H54 (cell line): ENCODE measurements at regions not wholly inside any gene's neighbourhood (a gene's known extent, or its start where the extent isn't known, plus 50 kb on each side); places are given as distances from the start of the nearest gene placed in this dataset.

Experiments
- DNase-seq: peaks from one replicate; pipeline ENCODE4 v3.0.0; 2011; ENCODE audit warnings: low spot score, mixed read lengths; ENCODE audit not compliant: insufficient read length
- FAIRE-seq: peaks from 3 replicates; lab custom pipeline; 2011; peaks lifted over from hg19 to GRCh38; lab: Jason Lieb, UNC
- POLR2A ChIP-seq: IDR thresholded peaks from 2 replicates; pipeline ENCODE4 v1.6.1; 2011; ENCODE audit warnings: low read depth, mild to moderate bottlenecking, low read length

DNA sequence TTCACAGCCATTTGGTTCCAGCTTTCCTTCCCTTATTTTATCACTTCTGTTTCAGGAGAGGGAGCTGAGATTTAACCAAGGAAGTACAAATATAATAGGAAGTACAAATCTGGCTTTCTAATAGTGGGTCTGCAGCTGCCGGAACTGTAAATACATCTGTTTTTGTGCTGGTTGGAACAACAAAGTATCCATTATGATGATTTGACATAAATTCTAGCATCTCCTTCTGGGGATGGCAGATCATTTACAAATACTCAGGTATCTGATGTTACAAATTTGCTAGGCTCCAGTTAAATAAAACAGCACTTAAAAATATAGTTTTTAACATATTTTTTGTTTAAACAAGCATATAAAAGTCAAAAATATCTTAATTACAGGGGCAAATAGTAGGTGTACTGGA lies 131.3 kb upstream of the SMIM21 start:
- no peak for TF ChIP-seq POLR2A
- FAIRE-seq (no peak), DNase-seq (no peak)

DNA sequence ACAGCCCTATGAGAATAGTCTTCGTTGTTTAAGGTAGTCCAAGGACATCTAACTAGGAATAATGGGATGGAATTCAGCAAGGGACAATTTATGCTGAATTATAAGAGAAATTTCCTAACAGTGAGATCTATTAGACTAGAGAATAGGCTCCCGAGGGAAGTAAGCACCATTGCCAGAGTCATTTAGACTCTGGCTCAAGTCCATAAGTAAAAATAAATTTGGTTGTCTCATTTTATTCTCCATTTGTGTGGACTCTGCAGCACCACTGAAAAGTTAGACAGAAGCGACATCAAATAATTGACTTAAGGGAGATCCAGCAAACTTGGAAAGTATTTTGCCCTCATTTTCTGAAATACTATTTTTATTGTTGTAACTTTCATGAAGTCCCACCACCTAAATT lies 129.3 kb upstream of the SMIM21 start:
- no peak for FAIRE-seq
- TF ChIP-seq POLR2A: no peak
- DNase-seq: no peak

GRCh38 chr18:75554644-75555185 lies 127.2 kb upstream of the SMIM21 start:
- no peak for TF ChIP-seq POLR2A
- no peak for FAIRE-seq

GRCh38 chr18:75554176-75554575 lies 126.7 kb upstream of the SMIM21 start:
- no peak for DNase-seq
- no peak for FAIRE-seq
- TF ChIP-seq POLR2A: no peak

More at GRCh38 chr18:75554644-75555185, 127.2 kb upstream of the SMIM21 start:
- DNase-seq: no peak

- no peak for DNase-seq
- no peak for FAIRE-seq
Observed at GRCh38 chr18:75553021-75553420, 125.5 kb upstream of the SMIM21 start.

DNA sequence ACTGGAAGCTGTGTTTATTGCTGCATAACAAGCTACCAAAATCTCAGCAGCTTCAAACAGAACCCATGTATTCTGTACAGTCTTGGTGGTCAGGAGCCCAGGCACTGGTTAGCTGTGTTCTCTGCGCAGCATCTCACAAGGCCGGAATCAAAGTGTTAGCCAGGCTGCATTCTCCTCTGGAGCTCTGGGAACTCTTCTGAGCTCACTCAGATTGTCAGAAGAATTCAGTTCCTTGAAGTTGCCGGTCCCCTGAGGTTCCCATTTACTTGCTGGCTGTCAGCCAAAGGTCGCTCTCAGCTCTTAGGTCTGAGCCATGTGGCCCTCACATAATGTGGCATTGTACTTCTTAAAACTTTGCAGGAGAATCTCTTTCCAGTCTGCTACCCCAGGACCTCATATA lies 123.6 kb upstream of the SMIM21 start:
- FAIRE-seq (no peak), DNase-seq (no peak)
- no peak for TF ChIP-seq POLR2A

More at GRCh38 chr18:75553021-75553420, 125.5 kb upstream of the SMIM21 start:
- no peak for TF ChIP-seq POLR2A

DNA sequence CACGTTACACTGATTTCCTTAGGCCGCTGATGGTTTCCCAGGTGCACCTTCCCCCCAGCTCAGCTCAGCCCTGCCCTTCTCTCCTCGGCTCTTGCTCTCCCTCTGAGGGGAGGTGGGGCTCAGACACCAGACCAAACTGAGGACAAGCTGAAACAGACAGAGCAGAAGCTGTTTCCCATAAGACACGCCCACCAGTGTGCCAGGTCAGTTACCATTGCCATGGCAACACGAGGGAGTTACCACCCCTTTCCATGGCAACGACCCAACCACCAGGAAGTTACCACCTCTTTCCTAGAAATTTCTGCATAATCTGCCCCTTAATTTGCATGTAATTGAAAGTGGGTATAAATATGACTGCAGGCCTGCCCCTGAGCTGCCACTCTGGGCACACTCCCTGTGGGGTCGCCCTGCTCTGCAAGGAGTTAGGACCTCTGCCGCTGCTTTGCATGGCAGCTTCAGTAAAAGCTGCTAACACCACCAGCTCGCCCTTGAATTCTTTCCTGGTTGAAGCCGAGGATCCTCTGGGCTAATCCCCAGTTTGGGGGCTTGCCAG lies 120.9 kb upstream of the SMIM21 start:
- FAIRE-seq: no peak
- no peak for DNase-seq
- TF ChIP-seq POLR2A: no peak

GRCh38 chr18:75546964-75547363 lies 119.5 kb upstream of the SMIM21 start:
- TF ChIP-seq POLR2A: no peak
- FAIRE-seq: no peak

DNA sequence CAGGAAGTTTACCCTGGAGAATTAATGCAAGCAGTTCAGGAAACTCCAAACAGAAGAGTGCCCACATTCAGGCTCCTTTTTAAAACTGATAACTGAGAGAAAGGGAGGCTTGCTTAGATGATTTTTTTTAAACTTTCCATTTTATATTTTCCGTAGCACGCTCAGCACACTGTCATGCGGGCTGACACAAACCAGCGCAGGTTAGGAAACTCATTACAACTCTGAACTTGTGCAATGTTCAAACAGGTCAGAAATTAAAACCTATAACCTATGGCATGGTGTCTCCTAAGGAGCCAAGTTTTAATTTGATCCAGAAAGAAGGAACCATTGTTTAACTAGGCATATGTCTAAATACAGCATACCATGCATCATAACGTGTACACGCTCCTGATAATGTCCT lies 117.7 kb upstream of the SMIM21 start:
- no peak for TF ChIP-seq POLR2A
- DNase-seq (no peak), FAIRE-seq (no peak)

More at GRCh38 chr18:75546964-75547363, 119.5 kb upstream of the SMIM21 start:
- no peak for DNase-seq

DNA sequence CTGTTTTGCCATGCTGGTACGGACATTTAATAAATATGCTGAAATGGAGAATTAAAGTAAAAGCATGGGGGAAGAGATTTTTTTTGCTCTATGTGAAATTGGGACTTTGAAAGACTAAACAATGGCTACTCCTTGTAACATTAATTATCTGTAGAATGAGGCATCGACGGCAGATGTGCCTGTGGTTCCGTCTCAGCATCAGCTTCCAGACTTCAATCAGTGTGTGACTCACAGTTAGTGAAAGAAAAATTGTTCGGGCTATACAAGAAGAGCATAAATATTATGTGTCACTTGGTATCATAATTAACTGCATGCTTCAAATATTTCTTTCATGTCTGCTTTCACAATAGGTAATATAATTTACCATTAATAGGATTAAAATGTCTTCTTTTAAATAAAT lies 117.0 kb upstream of the SMIM21 start:
- DNase-seq (no peak), FAIRE-seq (no peak)
- no peak for TF ChIP-seq POLR2A

DNA sequence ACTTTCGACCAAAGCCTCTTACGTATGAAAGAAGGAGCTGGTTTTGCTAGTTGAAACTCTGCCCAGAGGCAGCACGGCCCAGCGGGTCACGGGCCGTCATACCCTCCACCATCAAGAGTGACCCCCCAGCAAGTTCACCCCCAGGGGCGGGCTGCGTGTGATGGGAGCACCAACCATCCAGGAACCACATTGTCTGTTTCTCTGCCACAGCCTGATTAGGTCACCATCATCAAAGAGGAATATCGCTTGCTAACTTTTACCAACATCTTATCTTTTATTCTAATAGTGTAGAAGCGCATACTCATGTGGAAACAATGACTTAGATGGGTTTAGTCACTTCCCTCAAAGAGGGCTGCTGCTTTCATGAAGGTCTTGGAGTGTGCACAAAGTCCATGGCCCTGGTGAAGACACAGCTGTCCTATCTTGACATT lies 116.6 kb upstream of the SMIM21 start:
- FAIRE-seq (no peak), DNase-seq (no peak)
- TF ChIP-seq POLR2A: no peak

DNA sequence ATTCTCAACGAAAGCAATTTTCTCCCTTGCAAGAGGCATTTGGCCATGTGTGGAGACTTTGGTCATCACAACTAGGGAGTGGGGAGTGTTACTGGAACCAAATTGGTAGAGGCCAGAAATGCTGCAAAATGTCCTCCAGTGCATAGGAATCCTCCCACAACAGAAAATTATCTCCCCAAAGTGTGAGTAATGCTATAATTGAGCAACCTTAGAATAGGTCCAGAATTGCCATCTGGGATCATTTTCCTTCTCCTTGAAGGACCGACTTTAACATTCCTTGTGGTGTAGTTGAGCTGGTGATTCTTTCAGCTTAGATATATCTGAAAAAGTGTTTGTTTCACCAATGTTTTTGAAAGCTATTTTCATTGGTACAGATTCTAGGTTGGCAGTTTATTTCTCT lies 111.2 kb upstream of the SMIM21 start:
- DNase-seq (no peak), FAIRE-seq (no peak)
- TF ChIP-seq POLR2A: no peak

GRCh38 chr18:75533950-75534349 lies 106.4 kb upstream of the SMIM21 start:
- DNase-seq (no peak), FAIRE-seq (no peak)
- TF ChIP-seq POLR2A: no peak

GRCh38 chr18:75533209-75533608 lies 105.7 kb upstream of the SMIM21 start:
- TF ChIP-seq POLR2A: no peak
- DNase-seq: no peak
- FAIRE-seq: no peak

DNA sequence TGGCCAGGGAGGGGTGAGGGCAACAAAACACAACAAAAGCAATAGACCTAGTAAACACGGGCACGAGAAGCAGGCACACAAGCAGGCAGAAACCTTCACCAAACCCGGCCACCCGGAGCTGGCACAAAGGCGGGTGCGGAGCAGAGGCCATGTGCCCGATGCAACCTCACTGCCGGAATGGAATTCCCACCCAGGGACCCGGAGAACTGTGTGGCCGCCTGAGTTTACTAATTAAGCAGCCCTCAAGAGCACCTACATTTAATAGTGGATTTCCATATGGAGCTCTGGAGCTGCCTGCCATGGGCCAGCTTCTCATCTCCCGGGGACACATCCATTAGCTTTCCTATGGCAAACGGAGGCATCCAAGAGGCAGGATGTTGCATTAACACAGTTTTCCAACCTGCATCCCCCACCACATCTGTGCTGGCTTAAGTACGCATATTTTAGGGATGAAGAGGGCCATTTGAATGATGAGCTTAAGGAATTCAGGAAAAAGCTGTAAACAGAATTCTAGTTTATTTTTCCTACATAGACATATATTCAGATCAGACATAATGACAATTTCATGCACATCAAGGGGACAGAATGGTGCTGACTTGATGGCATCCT lies 104.5 kb upstream of the SMIM21 start:
- FAIRE-seq (no peak), DNase-seq (no peak)
- TF ChIP-seq POLR2A: no peak
